ENCODE measurements at regions not wholly inside any gene's neighbourhood (a gene's known extent, or its start where the extent isn't known, plus 50 kb on each side); places are given as distances from the start of the nearest gene placed in this dataset.
"Not testable (repeated sequence)": the region's sequence is repeated elsewhere in the genome, so short reads cannot be mapped to it uniquely, and the experiment has no call there.

- no peak for DNase-seq (ENCODE audit: low spot score)
Observed at GRCh38 chr1:214983126-214983869, 99.2 kb upstream of the KCNK2 start.

GRCh38 chr1:214989341-214989740, 93.2 kb upstream of the KCNK2 start:
- DNase-seq (ENCODE audit: low spot score) = no peak

- DNase-seq (ENCODE audit: low spot score) = no peak
Observed at GRCh38 chr1:214990619-214991018, 91.9 kb upstream of the KCNK2 start.

GRCh38 chr1:214991691-214992315, 90.7 kb upstream of the KCNK2 start:
- no peak for DNase-seq (ENCODE audit: low spot score)

- DNase-seq (ENCODE audit: low spot score) = no peak
Observed at GRCh38 chr1:214993419-214993818, 89.1 kb upstream of the KCNK2 start.

GRCh38 chr1:214997685-214998084, 84.9 kb upstream of the KCNK2 start:
- DNase-seq (ENCODE audit: low spot score) = no peak

- DNase-seq (ENCODE audit: low spot score) = no peak
Observed at GRCh38 chr1:215001419-215002021, 81.0 kb upstream of the KCNK2 start.

- no peak for DNase-seq (ENCODE audit: low spot score)
Observed at GRCh38 chr1:215002471-215002870, 80.1 kb upstream of the KCNK2 start.

- no peak for DNase-seq (ENCODE audit: low spot score)
Observed at GRCh38 chr1:215003686-215004085, 78.9 kb upstream of the KCNK2 start.

- no peak for DNase-seq (ENCODE audit: low spot score)
Observed at GRCh38 chr1:215004121-215004827, 78.3 kb upstream of the KCNK2 start.

- no peak for DNase-seq (ENCODE audit: low spot score)
Observed at GRCh38 chr1:215005078-215005477, 77.5 kb upstream of the KCNK2 start.

- no peak for DNase-seq (ENCODE audit: low spot score)
Observed at GRCh38 chr1:215005656-215006345, 76.7 kb upstream of the KCNK2 start.

- DNase-seq (ENCODE audit: low spot score) = no peak
Observed at GRCh38 chr1:215007880-215008279, 74.7 kb upstream of the KCNK2 start.

- no peak for DNase-seq (ENCODE audit: low spot score)
Observed at GRCh38 chr1:215018555-215018954, 64.0 kb upstream of the KCNK2 start.

- no peak for DNase-seq (ENCODE audit: low spot score)
Observed at GRCh38 chr1:215022204-215022603, 60.3 kb upstream of the KCNK2 start.

- DNase-seq (ENCODE audit: low spot score) = no peak
Observed at GRCh38 chr1:215022741-215023141, 59.8 kb upstream of the KCNK2 start.

GRCh38 chr1:215023155-215023832, 59.2 kb upstream of the KCNK2 start:
- no peak for DNase-seq (ENCODE audit: low spot score)

- DNase-seq (ENCODE audit: low spot score) = no peak
Observed at GRCh38 chr1:215028954-215029353, 53.6 kb upstream of the KCNK2 start.

- not testable (repeated sequence) for DNase-seq (ENCODE audit: low spot score)
Observed at GRCh38 chr1:215030581-215030980, 52.0 kb upstream of the KCNK2 start.

GRCh38 chr1:215031392-215031791, 51.1 kb upstream of the KCNK2 start:
- no peak for DNase-seq (ENCODE audit: low spot score)
